Cardiac fibroblast (primary cell): ENCODE measurements at regions not wholly inside any gene's neighbourhood (a gene's known extent, or its start where the extent isn't known, plus 50 kb on each side); places are given as distances from the start of the nearest gene placed in this dataset.
"Not testable (repeated sequence)": the region's sequence is repeated elsewhere in the genome, so short reads cannot be mapped to it uniquely, and the experiment has no call there.

Experiments
- DNase-seq, 2 donors: peaks; one replicate each; pipeline versions ENCODE4 v3.0.0 to v3.0.0-alpha.2; 2010; ENCODE audit warnings: low read depth in 2 of 2
- H3K4me3 ChIP-seq, 2 donors: replicated peaks in 1 of 2; 1 replicate in 1 of 2; 2 replicates in 1 of 2; pipeline ENCODE4 v1.5.1; 2011; ENCODE audit warnings: low read depth in 2 of 2, low read length in 2 of 2, mild to moderate bottlenecking in 2 of 2, moderate library complexity in 1 of 2
- CTCF ChIP-seq: IDR thresholded peaks from one replicate; pipeline ENCODE4 v1.5.1; 2011; ENCODE audit warnings: low read depth, mild to moderate bottlenecking, low read length, inconsistent platforms

GRCh38 chr21:25489673-25490072, 117.6 kb downstream of the MRPL39 start:
- H3K4me3 ChIP-seq = no peak overlapping the region
- no peak for DNase-seq
- no peak for TF ChIP-seq CTCF

- DNase-seq = peak in 1 of 2 donors; percentile 52
- no peak for TF ChIP-seq CTCF
- no peak overlapping the region for H3K4me3 ChIP-seq
Observed at GRCh38 chr21:25487046-25487594, 120.2 kb downstream of the MRPL39 start.

- H3K4me3 ChIP-seq = no peak overlapping the region
- TF ChIP-seq CTCF = no peak
- no peak for DNase-seq
Observed at GRCh38 chr21:25485914-25486313, 121.4 kb downstream of the MRPL39 start.

GRCh38 chr21:25467896-25468295, 139.4 kb downstream of the MRPL39 start:
- peak in 1 of 2 donors; percentile 19 for DNase-seq
- TF ChIP-seq CTCF = no peak
- no peak overlapping the region for H3K4me3 ChIP-seq

GRCh38 chr21:25467071-25467470, 140.2 kb downstream of the MRPL39 start:
- not testable (repeated sequence) for H3K4me3 ChIP-seq
- peak in 1 of 2 donors; percentile 10 for DNase-seq

- no peak overlapping the region for H3K4me3 ChIP-seq
- no peak for DNase-seq
- TF ChIP-seq CTCF = no peak
Observed at GRCh38 chr21:25466470-25466869, 140.8 kb downstream of the MRPL39 start.

GRCh38 chr21:25465263-25465662, 142.0 kb downstream of the MRPL39 start:
- no peak for DNase-seq
- no peak overlapping the region for H3K4me3 ChIP-seq
- TF ChIP-seq CTCF = no peak
